BJ (cell line): ENCODE measurements at regions not wholly inside any gene's neighbourhood (a gene's known extent, or its start where the extent isn't known, plus 50 kb on each side); places are given as distances from the start of the nearest gene placed in this dataset.

ENCODE experiments used
- CTCF ChIA-PET: fragments of 350-600 bp; formaldehyde crosslinking; extraction: SDS; loops from one replicate; lab custom pipeline; 2021; ENCODE audit warnings: antibody characterized with exemption, inconsistent platforms; lab: Yijun Ruan, JAX
- POLR2A ChIA-PET: fragments of 300-600 bp; sonication (Branson Sonifier 250); formaldehyde crosslinking; extraction: SDS; loops from one replicate; lab custom pipeline; 2021; ENCODE audit warnings: antibody characterized with exemption; lab: Charles Lee
- DNase-seq: peaks from one replicate; pipeline ENCODE4 v3.0.0-alpha.2; 2011; ENCODE audit warnings: low read depth
- H3K27me3 ChIP-seq: 2 replicates; pipeline ENCODE4 v1.6.0; 2011; ENCODE audit warnings: low read length; ENCODE audit not compliant: control insufficient read depth, insufficient read depth
- H3K36me3 ChIP-seq: 2 replicates; pipeline ENCODE4 v1.5.1; 2011; ENCODE audit warnings: low read length; ENCODE audit not compliant: control insufficient read depth, insufficient read depth
- H3K4me3 ChIP-seq: 2 replicates; pipeline ENCODE4 v1.5.1; 2011; ENCODE audit warnings: low read depth, mild to moderate bottlenecking, control low read depth, low read length
- TF ChIP-seq, protein P1 (sequence below): IDR thresholded peaks from 2 replicates; pipeline ENCODE4 v1.5.1; 2011; ENCODE audit warnings: low read depth, mild to moderate bottlenecking, control low read depth, inconsistent platforms, low read length, moderate library complexity; ENCODE audit not compliant: insufficient read depth

DNA sequence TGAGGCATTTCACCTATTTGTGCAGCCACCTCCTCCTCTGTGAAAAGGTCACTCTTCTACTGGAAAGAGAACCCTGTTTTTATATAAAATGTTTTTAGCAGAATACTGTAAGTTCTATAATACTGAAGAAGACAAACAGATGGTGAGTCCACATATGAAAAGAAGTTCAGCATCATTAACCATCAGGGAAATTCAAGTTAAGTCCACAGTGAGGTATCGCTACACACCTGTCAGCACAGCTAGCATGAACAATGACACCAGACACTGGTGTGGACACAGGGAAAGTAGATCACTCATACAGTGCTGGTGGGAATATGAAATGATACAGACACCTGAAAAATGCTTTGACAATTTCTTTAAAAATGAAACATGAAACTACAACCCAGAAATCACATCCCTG lies 133.0 kb downstream of the MAD2L1 start:
- POLR2A ChIA-PET = no interaction called here
- H3K36me3 ChIP-seq = no peaks in the 10 kb centered on the region
- TF ChIP-seq, protein P1, sequence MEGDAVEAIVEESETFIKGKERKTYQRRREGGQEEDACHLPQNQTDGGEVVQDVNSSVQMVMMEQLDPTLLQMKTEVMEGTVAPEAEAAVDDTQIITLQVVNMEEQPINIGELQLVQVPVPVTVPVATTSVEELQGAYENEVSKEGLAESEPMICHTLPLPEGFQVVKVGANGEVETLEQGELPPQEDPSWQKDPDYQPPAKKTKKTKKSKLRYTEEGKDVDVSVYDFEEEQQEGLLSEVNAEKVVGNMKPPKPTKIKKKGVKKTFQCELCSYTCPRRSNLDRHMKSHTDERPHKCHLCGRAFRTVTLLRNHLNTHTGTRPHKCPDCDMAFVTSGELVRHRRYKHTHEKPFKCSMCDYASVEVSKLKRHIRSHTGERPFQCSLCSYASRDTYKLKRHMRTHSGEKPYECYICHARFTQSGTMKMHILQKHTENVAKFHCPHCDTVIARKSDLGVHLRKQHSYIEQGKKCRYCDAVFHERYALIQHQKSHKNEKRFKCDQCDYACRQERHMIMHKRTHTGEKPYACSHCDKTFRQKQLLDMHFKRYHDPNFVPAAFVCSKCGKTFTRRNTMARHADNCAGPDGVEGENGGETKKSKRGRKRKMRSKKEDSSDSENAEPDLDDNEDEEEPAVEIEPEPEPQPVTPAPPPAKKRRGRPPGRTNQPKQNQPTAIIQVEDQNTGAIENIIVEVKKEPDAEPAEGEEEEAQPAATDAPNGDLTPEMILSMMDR = no peak
- no peak overlapping the region for H3K4me3 ChIP-seq
- peaks cover 3% of the 10 kb centered on the region; the same call in 1 of the 2 replicates for H3K27me3 ChIP-seq
- CTCF ChIA-PET = no interaction called here
- DNase-seq = no peak

DNA sequence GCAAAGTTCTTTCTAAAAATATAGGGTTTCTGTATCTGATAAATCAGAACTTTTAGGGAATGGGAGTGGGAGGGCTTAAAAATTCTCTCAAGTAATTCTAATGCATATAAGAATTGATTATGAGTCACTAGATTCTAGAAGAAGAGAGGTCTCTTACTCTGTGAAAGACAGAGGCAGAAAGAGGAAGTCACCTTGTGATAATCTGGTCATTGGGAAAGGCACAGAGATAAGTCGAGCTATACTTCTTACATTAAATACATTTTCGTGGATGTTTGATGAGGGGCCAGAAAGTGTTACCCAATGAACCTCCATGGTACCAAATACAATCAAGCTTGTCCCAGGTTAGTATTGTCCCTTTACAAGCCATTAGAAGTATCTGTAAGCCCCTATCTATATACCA lies 134.4 kb downstream of the MAD2L1 start:
- Histone ChIP-seq H3K36me3 (no peaks in the 10 kb centered on the region), H3K4me3 (no peak overlapping the region), H3K27me3 (peaks cover 3% of the 10 kb centered on the region; the same call in 1 of the 2 replicates)
- CTCF ChIA-PET = no interaction called here
- POLR2A ChIA-PET = no interaction called here
- TF ChIP-seq, protein P1 = no peak
- DNase-seq = no peak

GRCh38 chr4:119930546-119930945 lies 136.1 kb downstream of the MAD2L1 start:
- Histone ChIP-seq H3K36me3 (no peaks in the 10 kb centered on the region), H3K27me3 (peaks cover 3% of the 10 kb centered on the region; the same call in 1 of the 2 replicates), H3K4me3 (no peak overlapping the region)
- ChIA-PET POLR2A (no interaction called here), CTCF (no interaction called here)
- DNase-seq = no peak
- TF ChIP-seq, protein P1 = no peak

DNA sequence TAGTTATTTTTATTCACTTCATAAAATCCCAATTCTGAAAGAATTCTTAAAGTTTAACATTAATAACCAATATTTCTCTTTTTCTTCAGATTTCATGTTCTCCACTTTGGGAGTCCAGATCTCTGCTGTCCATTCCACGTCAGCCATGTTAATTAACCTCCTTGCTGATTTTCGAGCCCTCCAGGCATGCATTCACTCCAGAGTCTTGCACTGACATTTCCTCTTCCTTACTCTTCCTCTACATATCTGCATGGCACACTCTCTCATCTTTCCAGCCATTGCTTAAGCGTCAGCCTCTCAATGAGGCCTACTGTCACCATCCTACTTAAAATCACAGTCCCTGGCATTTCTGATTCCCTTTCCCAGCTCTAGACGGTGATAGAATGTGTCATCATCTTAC lies 144.8 kb downstream of the MAD2L1 start:
- H3K4me3 ChIP-seq = no peak overlapping the region
- no peaks in the 10 kb centered on the region for H3K36me3 ChIP-seq
- no peak for DNase-seq
- POLR2A ChIA-PET = no interaction called here
- CTCF ChIA-PET = no interaction called here
- no peaks in the 10 kb centered on the region for H3K27me3 ChIP-seq
- TF ChIP-seq, protein P1 = no peak

- H3K27me3 ChIP-seq = no peaks in the 10 kb centered on the region
- H3K36me3 ChIP-seq = no peaks in the 10 kb centered on the region
- H3K4me3 ChIP-seq = no peak overlapping the region
- ChIA-PET CTCF (no interaction called here), POLR2A (no interaction called here)
- DNase-seq = no peak
- TF ChIP-seq, protein P1 = no peak
Observed at GRCh38 chr4:119906277-119906676, 160.4 kb downstream of the MAD2L1 start.
